ENCODE measurements at regions not wholly inside any gene's neighbourhood (a gene's known extent, or its start where the extent isn't known, plus 50 kb on each side); places are given as distances from the start of the nearest gene placed in this dataset.

DNA sequence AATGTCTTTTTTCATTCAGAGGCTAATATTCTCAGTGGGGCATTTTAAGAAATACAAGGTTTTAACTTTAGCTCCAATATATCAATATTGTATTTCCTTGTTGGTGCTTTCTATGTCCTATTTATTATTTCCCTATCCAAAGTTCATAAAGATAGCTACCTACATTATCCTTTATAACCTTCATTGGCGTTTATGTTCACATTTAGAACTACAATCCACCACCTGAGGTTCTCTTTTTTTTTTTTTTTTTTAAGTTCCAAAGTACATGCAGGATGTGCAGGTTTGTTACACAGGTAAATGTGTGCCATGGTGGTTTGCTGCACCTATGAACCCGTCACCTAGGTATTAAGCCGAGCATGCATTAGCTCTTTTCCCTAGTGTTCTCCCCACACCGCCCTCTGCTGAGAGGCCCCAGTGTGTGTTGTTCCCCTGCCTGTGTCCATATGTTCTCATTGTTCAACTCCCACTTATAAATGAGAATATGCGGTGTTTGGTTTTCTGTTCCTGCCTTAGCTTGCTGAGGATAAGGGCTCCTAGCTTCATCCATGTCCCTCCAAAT is 694.6 kb downstream of the SUCLG1 start:
- no peak for ATAC-seq (replicated peaks)
- Mint-ChIP-seq H3K4me3 (no peak overlapping the region), H3K27me3 (no peaks in the 10 kb centered on the region), H3K36me3 (no peaks in the 10 kb centered on the region), H3K27ac (no peak overlapping the region), H3K9me3 (peaks cover 16 to 23% of the 10 kb centered on the region in 2 donors), H3K4me1 (no peaks in the 10 kb centered on the region)
- DNase-seq = no peak

DNA sequence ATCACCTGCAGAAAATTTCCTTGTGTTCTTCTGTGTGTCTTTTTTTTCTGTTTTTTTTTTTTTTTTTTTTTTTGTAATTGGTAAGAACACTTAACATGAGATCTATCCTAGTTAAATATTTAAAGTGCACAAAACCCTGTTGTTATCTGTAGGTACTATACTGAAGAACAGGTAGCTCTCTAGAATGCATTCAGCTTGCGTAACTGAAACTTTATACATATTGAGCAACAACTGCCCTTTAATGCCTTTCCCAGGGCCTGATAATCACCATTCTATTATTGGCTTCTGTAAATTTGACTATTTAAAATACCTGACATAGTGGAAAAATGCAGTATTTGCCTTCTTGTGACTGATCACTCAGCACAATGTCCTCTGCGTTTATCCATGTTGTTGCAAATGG is 701.8 kb downstream of the SUCLG1 start:
- no peaks in the 10 kb centered on the region for H3K36me3 Mint-ChIP-seq
- H3K9me3 Mint-ChIP-seq = peaks cover 8 to 13% of the 10 kb centered on the region in 2 donors
- H3K4me1 Mint-ChIP-seq = no peaks in the 10 kb centered on the region
- no peaks in the 10 kb centered on the region for H3K27me3 Mint-ChIP-seq
- H3K27ac Mint-ChIP-seq = no peak overlapping the region
- H3K4me3 Mint-ChIP-seq = no peak overlapping the region
- ATAC-seq (replicated peaks) = no peak
- no peak for DNase-seq

DNA sequence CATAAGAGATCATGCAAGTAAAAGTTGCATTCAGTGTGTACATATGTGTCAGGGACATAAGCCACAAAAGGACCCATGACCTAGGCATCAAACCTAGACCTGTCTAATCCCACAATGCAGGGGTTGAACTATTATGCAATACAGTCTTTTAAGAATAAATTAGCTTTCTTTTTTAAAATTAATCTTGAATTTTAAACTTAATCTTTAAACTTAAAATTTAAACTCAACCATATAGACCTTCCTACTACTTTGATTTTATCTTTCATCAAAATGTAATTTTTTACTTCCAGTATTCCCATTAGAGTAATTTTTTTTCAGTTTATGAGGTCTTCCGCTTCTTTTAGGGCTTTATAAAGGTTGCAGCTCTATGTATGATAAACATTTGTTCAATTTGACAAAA is 702.9 kb downstream of the SUCLG1 start:
- no peak overlapping the region for H3K27ac Mint-ChIP-seq

DNA sequence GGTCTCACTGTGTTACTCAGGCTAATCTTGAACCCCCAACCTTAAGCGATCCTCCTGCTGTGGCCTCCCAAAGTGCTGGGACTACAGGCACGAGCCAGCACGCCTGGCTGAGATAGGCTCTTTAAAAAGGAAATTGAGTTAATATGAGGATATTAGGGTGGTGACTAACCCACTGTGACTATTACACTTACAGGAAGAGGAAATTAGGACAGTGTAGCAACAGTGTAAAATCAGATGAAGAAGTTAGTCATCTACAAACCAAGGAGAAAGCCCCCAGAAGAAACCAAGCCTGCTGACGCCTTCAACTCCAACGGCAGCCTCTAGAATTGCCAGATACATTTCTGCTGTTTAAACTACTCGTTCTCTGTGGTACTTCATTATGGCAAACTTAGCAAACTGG is 711.9 kb downstream of the SUCLG1 start:
- Mint-ChIP-seq H3K27me3 (no peaks in the 10 kb centered on the region), H3K4me3 (no peak overlapping the region), H3K9me3 (peaks cover 5 to 7% of the 10 kb centered on the region in 2 donors), H3K36me3 (no peaks in the 10 kb centered on the region), H3K27ac (no peak overlapping the region), H3K4me1 (no peaks in the 10 kb centered on the region)
- DNase-seq (no peak), ATAC-seq (replicated peaks) (no peak)

More for the DNA sequence above, 702.9 kb downstream of the SUCLG1 start:
- Mint-ChIP-seq H3K36me3 (no peaks in the 10 kb centered on the region), H3K4me3 (no peak overlapping the region), H3K9me3 (peaks cover 8 to 13% of the 10 kb centered on the region in 2 donors), H3K27me3 (no peaks in the 10 kb centered on the region), H3K4me1 (no peaks in the 10 kb centered on the region)
- DNase-seq (no peak), ATAC-seq (replicated peaks) (no peak)

DNA sequence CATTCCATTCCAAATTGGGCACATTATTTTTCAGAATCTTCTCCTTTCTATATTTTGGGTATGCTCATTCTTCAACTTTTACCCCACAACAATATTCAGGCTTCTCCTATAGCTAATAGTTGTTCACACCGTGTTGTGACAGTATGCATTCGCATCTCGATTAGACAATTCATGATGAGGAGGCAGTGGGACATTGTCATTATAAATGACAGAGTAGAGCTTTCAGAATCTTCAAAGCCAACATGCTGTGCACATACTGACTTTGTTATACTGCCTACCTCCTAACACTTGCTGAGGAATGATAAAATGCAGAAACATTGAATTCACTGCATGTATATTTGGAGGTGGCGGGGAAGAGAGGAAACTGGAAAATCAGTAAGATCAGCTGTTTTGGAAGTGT is 714.2 kb downstream of the SUCLG1 start:
- no peak overlapping the region for H3K27ac Mint-ChIP-seq
- no peak overlapping the region for H3K4me3 Mint-ChIP-seq
- DNase-seq (no peak), ATAC-seq (replicated peaks) (no peak)
- H3K27me3 Mint-ChIP-seq = no peaks in the 10 kb centered on the region
- no peaks in the 10 kb centered on the region for H3K36me3 Mint-ChIP-seq
- H3K4me1 Mint-ChIP-seq = no peaks in the 10 kb centered on the region
- peaks cover 11 to 15% of the 10 kb centered on the region in 2 donors for H3K9me3 Mint-ChIP-seq

DNA sequence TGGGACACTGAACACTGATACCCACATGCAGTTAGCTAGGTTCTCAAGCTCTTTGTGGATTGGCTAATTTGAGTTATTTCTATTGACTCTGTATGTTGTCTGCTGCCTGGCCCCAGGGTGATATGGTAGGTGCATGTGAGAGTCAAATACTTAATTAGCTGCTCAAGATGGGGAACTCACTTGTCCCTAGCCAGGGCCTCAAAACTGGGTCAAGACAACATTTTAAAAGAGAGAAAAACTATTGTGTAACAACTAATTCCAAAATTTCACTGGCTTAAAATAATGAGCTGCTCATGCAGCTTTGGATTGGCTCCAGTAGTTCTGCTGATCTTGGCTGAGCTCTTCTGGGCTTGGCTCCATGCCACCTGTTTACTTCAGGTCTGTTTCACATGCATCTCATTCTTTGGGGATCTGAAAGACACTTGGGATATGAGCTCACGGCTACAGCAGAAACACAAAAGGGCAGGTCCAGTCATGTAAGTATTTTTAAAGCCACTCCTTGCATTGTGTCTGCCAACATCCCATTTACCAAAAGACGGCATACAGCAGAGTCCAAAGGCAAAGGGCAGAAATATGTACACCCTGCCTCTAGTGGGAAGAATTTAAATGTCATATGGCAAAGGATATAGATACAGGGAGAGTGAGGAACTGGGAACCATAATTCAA is 716.8 kb downstream of the SUCLG1 start:
- no peak overlapping the region for H3K4me3 Mint-ChIP-seq
- H3K36me3 Mint-ChIP-seq = no peaks in the 10 kb centered on the region
- no peaks in the 10 kb centered on the region for H3K27me3 Mint-ChIP-seq
- ATAC-seq (replicated peaks) = no peak
- H3K9me3 Mint-ChIP-seq = peaks cover 11 to 15% of the 10 kb centered on the region in 2 donors
- no peaks in the 10 kb centered on the region for H3K4me1 Mint-ChIP-seq
- no peak for DNase-seq
- no peak overlapping the region for H3K27ac Mint-ChIP-seq

DNA sequence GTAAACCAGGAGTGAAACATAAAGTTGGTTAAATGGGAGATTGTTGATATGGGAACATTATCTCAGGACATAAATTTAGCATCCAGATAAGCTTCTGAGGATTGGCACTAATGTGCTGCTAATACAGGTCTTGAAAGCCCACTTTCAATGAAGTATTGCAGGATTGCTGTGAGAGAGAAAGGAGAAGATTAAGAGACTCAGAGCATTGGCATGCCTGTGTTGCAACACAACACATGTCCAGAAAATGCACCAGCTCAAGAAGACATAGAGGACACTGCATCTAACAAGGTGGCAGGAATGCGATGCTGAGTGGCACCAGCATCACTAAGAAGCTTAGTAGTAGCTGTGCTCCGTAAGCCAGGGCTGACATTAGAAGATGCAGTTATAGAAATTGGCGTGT is 728.9 kb downstream of the SUCLG1 start:
- peaks cover 3 to 6% of the 10 kb centered on the region in 2 donors for H3K9me3 Mint-ChIP-seq
- no peaks in the 10 kb centered on the region for H3K4me1 Mint-ChIP-seq
- ATAC-seq (replicated peaks) (no peak), DNase-seq (no peak)
- H3K4me3 Mint-ChIP-seq = no peak overlapping the region
- no peaks in the 10 kb centered on the region for H3K27me3 Mint-ChIP-seq
- no peak overlapping the region for H3K27ac Mint-ChIP-seq
- H3K36me3 Mint-ChIP-seq = no peaks in the 10 kb centered on the region

DNA sequence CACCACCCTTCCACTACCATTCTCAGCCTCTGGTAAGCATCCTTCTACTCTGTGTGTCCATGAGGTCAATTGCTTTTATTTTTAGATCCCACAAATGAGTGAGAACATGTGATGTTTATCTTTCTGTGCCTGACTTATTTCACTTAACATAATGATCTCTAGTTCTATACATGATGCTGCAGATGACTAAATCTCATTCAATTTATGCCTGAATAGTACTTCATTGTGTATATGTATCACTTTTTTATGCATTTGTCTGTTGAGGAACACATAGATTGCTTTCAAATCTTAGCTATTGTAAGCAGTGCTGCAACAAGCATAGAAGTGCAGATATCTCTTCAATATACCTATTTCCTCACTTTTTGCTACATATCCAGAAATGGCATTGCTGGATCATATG is 733.3 kb downstream of the SUCLG1 start:
- H3K27me3 Mint-ChIP-seq = no peaks in the 10 kb centered on the region
- no peak overlapping the region for H3K4me3 Mint-ChIP-seq
- DNase-seq = no peak
- H3K9me3 Mint-ChIP-seq = peaks cover 3% of the 10 kb centered on the region in 2 donors
- no peaks in the 10 kb centered on the region for H3K4me1 Mint-ChIP-seq
- no peaks in the 10 kb centered on the region for H3K36me3 Mint-ChIP-seq
- ATAC-seq (replicated peaks) = no peak
- no peak overlapping the region for H3K27ac Mint-ChIP-seq

DNA sequence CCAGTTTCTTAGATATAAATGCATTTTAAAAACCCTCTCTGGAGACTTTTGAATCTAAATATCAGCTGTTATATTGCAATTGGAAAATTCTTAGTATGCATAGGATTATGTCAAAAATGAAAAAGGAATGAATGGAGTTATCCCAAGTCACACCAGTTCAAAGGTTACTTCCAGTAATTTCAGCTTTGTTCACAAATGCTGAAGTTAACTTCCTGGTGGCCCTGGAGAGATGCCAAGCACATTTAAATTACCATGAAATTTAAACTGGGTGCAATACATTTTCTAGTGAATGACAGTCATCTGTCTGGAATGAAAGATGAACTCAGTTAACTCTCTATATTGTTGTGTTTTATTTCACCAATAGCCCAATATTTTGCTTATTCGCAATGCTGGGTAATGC is 753.9 kb downstream of the SUCLG1 start:
- Mint-ChIP-seq H3K36me3 (no peaks in the 10 kb centered on the region), H3K4me1 (no peaks in the 10 kb centered on the region), H3K9me3 (peaks cover 1 to 21% of the 10 kb centered on the region in 2 donors), H3K27ac (no peak overlapping the region), H3K4me3 (no peak overlapping the region), H3K27me3 (no peaks in the 10 kb centered on the region)
- DNase-seq (no peak), ATAC-seq (replicated peaks) (no peak)

DNA sequence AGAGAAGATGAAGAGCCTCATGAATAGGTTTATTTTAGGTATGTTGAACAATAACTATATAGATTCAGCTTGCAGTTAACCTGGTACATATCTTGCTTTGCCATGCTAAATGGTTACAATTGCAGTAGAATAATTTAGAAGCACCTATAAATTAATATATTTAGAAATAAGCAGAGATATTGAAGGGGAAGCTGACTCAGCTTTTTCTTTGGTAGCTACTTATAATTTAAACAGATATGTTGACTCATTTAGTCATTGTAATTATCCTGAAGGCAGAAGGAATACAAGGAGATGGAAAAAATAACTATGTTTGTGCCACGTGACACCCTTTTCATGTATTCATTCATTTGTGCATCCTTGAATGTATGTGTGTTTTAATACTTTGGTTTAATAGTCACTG is 755.5 kb downstream of the SUCLG1 start:
- no peak for DNase-seq
- Mint-ChIP-seq H3K27me3 (no peaks in the 10 kb centered on the region), H3K36me3 (no peaks in the 10 kb centered on the region), H3K4me3 (no peak overlapping the region), H3K27ac (no peak overlapping the region), H3K9me3 (peaks cover 1 to 19% of the 10 kb centered on the region in 2 donors), H3K4me1 (no peaks in the 10 kb centered on the region)
- no peak for ATAC-seq (replicated peaks)

DNA sequence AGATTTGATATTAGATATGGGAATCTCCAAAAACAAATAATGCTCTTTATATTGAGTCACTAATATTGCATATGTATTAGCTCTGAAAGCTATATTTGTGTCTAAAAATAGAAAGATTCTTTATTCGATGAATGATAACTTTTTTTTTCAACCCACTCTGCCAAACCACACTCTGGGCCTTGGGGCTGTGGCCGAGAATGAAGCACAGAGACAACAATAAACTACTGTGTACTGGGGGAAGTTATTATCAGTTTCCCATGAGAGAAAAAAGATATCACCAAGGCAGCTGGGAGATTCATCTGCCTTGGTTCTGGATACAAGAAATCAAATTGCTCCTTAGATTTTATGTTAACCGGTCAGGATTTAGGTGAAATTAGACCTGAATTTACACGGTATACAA is 762.2 kb downstream of the SUCLG1 start:
- no peak for ATAC-seq (replicated peaks)
- H3K27ac Mint-ChIP-seq = no peak overlapping the region
- H3K4me3 Mint-ChIP-seq = no peak overlapping the region
- no peak for DNase-seq
- no peaks in the 10 kb centered on the region for H3K4me1 Mint-ChIP-seq
- no peaks in the 10 kb centered on the region for H3K27me3 Mint-ChIP-seq
- no peaks in the 10 kb centered on the region for H3K36me3 Mint-ChIP-seq
- H3K9me3 Mint-ChIP-seq = peaks cover 2 to 3% of the 10 kb centered on the region in 2 donors

DNA sequence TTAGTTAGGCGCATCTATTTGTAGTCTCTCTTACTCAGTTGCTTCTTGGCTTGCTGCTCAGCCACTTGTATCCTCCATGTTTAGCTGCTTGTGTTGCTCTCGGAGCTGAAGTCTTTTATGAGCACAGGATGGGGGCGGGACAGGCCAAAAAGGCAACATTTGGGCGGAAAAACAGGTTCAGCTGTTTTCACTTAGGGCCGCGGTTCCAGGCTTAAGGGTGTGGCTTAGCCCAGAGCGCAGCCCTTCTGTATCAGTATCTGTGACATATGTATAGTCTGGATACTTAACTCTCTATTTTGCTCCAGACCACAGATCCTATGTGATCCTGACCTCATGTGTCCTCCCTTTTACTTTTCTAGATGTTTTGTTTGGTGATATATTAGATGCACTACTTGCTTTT is 763.5 kb downstream of the SUCLG1 start:
- no peaks in the 10 kb centered on the region for H3K27me3 Mint-ChIP-seq
- ATAC-seq (replicated peaks) = no peak
- no peak overlapping the region for H3K4me3 Mint-ChIP-seq

DNA sequence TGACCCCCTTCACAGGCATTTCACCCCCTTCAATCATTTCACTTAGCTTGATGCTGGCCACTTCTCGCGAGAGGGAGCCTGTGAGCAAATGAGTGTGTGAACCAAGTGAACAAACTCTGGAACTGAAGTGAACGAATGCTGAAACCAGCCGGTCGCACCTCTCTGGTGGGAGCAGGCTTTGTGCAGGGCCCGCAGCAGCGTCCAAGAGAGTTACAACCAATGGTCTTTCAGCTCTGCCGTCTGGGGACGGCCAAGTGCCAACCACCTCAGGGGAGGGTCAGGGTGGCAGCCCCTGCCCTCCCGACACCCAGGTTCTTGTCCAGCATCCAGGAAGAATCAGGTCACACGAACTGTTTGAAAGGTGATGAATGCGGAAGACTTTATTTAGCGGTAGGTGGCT is 764.0 kb downstream of the SUCLG1 start:
- H3K36me3 Mint-ChIP-seq = no peaks in the 10 kb centered on the region

More for the DNA sequence above, 763.5 kb downstream of the SUCLG1 start:
- DNase-seq = no peak
- no peak overlapping the region for H3K27ac Mint-ChIP-seq
- no peaks in the 10 kb centered on the region for H3K36me3 Mint-ChIP-seq
- H3K4me1 Mint-ChIP-seq = no peaks in the 10 kb centered on the region
- peaks cover 2 to 3% of the 10 kb centered on the region in 2 donors for H3K9me3 Mint-ChIP-seq

DNA sequence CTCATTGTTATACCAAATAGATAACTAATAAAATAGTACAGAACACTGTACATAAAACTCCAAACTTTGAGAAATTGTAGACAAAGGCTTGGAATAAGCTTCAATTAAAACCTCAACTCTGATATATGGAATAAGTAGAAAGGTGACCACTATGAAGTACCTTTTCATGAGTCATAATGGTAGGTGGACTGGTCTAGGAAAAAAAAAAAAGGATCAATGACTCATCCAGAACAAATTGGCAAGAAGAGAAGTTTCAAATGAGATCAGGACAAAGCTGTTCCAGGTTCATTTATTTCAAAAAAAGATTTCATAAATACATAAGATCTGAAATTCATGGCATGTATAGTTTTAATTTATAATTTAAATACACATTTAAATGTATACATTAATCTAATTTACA is 769.7 kb downstream of the SUCLG1 start:
- DNase-seq (no peak), ATAC-seq (replicated peaks) (no peak)
- no peak overlapping the region for H3K4me3 Mint-ChIP-seq
- H3K36me3 Mint-ChIP-seq = no peaks in the 10 kb centered on the region
- no peak overlapping the region for H3K27ac Mint-ChIP-seq
- H3K9me3 Mint-ChIP-seq = no peaks in the 10 kb centered on the region
- no peaks in the 10 kb centered on the region for H3K27me3 Mint-ChIP-seq
- H3K4me1 Mint-ChIP-seq = no peaks in the 10 kb centered on the region

More for the DNA sequence above, 764.0 kb downstream of the SUCLG1 start:
- Mint-ChIP-seq H3K27me3 (no peaks in the 10 kb centered on the region), H3K9me3 (peaks cover 2 to 3% of the 10 kb centered on the region in 2 donors), H3K27ac (no peak overlapping the region), H3K4me1 (no peaks in the 10 kb centered on the region), H3K4me3 (no peak overlapping the region)
- no peak for DNase-seq
- ATAC-seq (replicated peaks) = no peak

DNA sequence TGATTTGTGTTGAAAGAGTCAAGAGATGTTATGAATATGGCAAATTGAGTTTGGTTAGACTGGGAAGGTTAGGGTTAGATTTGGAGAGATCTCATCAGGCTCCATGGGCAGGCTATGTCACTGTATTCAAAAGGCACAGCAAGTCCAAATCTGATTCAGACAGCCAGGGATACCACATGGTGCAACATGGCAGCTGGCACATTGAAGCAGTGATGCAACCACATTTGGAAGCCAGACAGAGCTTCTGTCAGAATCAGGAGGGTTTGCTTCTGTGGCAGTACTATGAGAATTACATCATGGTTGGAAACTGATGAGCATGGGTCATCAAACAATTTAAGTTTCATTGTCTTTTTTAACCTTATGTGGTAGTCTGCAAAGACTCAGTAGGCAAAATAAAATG is 772.2 kb downstream of the SUCLG1 start:
- Mint-ChIP-seq H3K4me3 (no peak overlapping the region), H3K9me3 (no peaks in the 10 kb centered on the region), H3K27me3 (no peaks in the 10 kb centered on the region), H3K4me1 (no peaks in the 10 kb centered on the region), H3K27ac (no peak overlapping the region), H3K36me3 (no peaks in the 10 kb centered on the region)
- ATAC-seq (replicated peaks) (no peak), DNase-seq (no peak)
